Mesenchymal stem cell (in vitro differentiated cells and primary cell): ENCODE measurements at regions not wholly inside any gene's neighbourhood (a gene's known extent, or its start where the extent isn't known, plus 50 kb on each side); places are given as distances from the start of the nearest gene placed in this dataset.
A peak's percentile ranks its signal among the peaks of the same experiment; 100 is the strongest.

ENCODE experiments used
- DNase-seq: peaks from one replicate; pipeline ENCODE4 v3.0.0-alpha.2; 2013
- H2AFZ ChIP-seq: one replicate; pipeline ENCODE4 v1.6.1; 2013; ENCODE audit warnings: low read depth, mild to moderate bottlenecking, control low read depth, inconsistent platforms, low read length, moderate library complexity
- H2AK5ac ChIP-seq: 2 replicates; pipeline ENCODE4 v1.6.1; 2013; ENCODE audit warnings: low read length, moderate library complexity, mild to moderate bottlenecking, inconsistent platforms; ENCODE audit not compliant: severe bottlenecking
- H2BK120ac ChIP-seq: one replicate; pipeline ENCODE4 v1.6.1; 2013; ENCODE audit warnings: low read depth, mild to moderate bottlenecking, inconsistent platforms, low read length, moderate library complexity
- H2BK12ac ChIP-seq, 2 experiments: one replicate each; pipeline ENCODE4 v1.6.1; 2013; ENCODE audit warnings: inconsistent platforms in 2 of 2, low read length in 2 of 2, mild to moderate bottlenecking in 2 of 2, moderate library complexity in 2 of 2, control low read depth in 1 of 2
- H2BK15ac ChIP-seq: one replicate; pipeline ENCODE4 v1.6.1; 2013; ENCODE audit warnings: mild to moderate bottlenecking, low read depth, inconsistent platforms; ENCODE audit not compliant: poor library complexity, severe bottlenecking
- H2BK5ac ChIP-seq: 2 replicates; pipeline ENCODE4 v1.6.1; 2013; ENCODE audit warnings: low read depth, mild to moderate bottlenecking, low read length, control low read depth, inconsistent platforms; ENCODE audit not compliant: poor library complexity, severe bottlenecking
- H3K14ac ChIP-seq, 2 experiments: one replicate each; pipeline ENCODE4 v1.6.1; 2013; ENCODE audit warnings: inconsistent platforms in 2 of 2, low read length in 2 of 2, control low read depth in 1 of 2, mild to moderate bottlenecking in 1 of 2, moderate library complexity in 1 of 2
- H3K18ac ChIP-seq, 2 experiments: one replicate each; pipeline ENCODE4 v1.6.1; 2013; ENCODE audit warnings: inconsistent platforms in 2 of 2, low read length in 2 of 2, control low read depth in 1 of 2, low read depth in 1 of 2, mild to moderate bottlenecking in 1 of 2
- H3K23ac ChIP-seq, 2 experiments: one replicate each; pipeline ENCODE4 v1.6.1; 2013; ENCODE audit warnings: inconsistent platforms in 2 of 2, low read length in 2 of 2, mild to moderate bottlenecking in 2 of 2, moderate library complexity in 2 of 2, control low read depth in 1 of 2
- H3K27ac ChIP-seq: 2 replicates; pipeline ENCODE4 v1.5.1; 2013; ENCODE audit warnings: mild to moderate bottlenecking, moderate library complexity, low read length, control low read depth, inconsistent platforms; ENCODE audit not compliant: poor library complexity, severe bottlenecking
- H3K27me3 ChIP-seq, 2 experiments: 2 replicates each; pipeline versions ENCODE4 v1.6.1 to v1.7.0; 2013; ENCODE audit warnings: low read length in 2 of 2, mild to moderate bottlenecking in 2 of 2, moderate library complexity in 2 of 2, control low read depth in 1 of 2, inconsistent platforms in 1 of 2; ENCODE audit not compliant: control insufficient read depth in 1 of 2, insufficient read depth in 1 of 2
- H3K36me3 ChIP-seq, 2 experiments: 2 replicates each; pipeline versions ENCODE4 v1.6.1 to v1.7.0; 2013; ENCODE audit warnings: low read length in 2 of 2, control low read depth in 1 of 2, inconsistent platforms in 1 of 2, low read depth in 1 of 2, mild to moderate bottlenecking in 1 of 2; ENCODE audit not compliant: insufficient read depth in 2 of 2, control insufficient read depth in 1 of 2
- H3K4ac ChIP-seq, 2 experiments: one replicate each; pipeline ENCODE4 v1.6.1; 2013; ENCODE audit warnings: inconsistent platforms in 2 of 2, low read length in 2 of 2, mild to moderate bottlenecking in 2 of 2, moderate library complexity in 2 of 2, control low read depth in 1 of 2, low read depth in 1 of 2
- H3K4me1 ChIP-seq: 2 replicates; pipeline ENCODE4 v1.6.1; 2013; ENCODE audit warnings: low read depth, low read length, control low read depth; ENCODE audit not compliant: control insufficient read depth, insufficient read depth
- H3K4me2 ChIP-seq: 2 replicates; pipeline ENCODE4 v1.6.1; 2013; ENCODE audit warnings: low read length, mild to moderate bottlenecking, inconsistent platforms; ENCODE audit not compliant: poor library complexity, severe bottlenecking
- H3K4me3 ChIP-seq, 2 experiments: 2 replicates each; pipeline versions ENCODE4 v1.5.1 to v1.7.0; 2013; ENCODE audit warnings: low read length in 2 of 2, mild to moderate bottlenecking in 2 of 2, control low read depth in 1 of 2, low read depth in 1 of 2; ENCODE audit not compliant: insufficient read depth in 1 of 2
- H3K79me1 ChIP-seq: replicated peaks from 2 replicates; pipeline ENCODE4 v1.6.1; 2013; ENCODE audit warnings: mild to moderate bottlenecking, control low read depth, low read length, inconsistent platforms; ENCODE audit not compliant: poor library complexity, severe bottlenecking
- H3K9ac ChIP-seq: 2 replicates; pipeline ENCODE4 v1.7.0; 2013; ENCODE audit warnings: mild to moderate bottlenecking, low read length, moderate library complexity
- H3K9me3 ChIP-seq: 2 replicates; pipeline ENCODE4 v1.7.0; 2013; ENCODE audit warnings: mild to moderate bottlenecking, low read length; ENCODE audit not compliant: control insufficient read depth
- H4K8ac ChIP-seq: one replicate; pipeline ENCODE4 v1.6.1; 2013; ENCODE audit warnings: inconsistent platforms, mild to moderate bottlenecking, low read length, moderate library complexity
- H4K91ac ChIP-seq: one replicate; pipeline ENCODE4 v1.6.1; 2013; ENCODE audit warnings: mild to moderate bottlenecking, low read length, inconsistent platforms
- WGBS: methylation state at CpG from one replicate; pipeline ENCODE4 v1.1.7; 2013; ENCODE audit warnings: mixed read lengths; 5-methylcytosine and 5-hydroxymethylcytosine counted together

DNA sequence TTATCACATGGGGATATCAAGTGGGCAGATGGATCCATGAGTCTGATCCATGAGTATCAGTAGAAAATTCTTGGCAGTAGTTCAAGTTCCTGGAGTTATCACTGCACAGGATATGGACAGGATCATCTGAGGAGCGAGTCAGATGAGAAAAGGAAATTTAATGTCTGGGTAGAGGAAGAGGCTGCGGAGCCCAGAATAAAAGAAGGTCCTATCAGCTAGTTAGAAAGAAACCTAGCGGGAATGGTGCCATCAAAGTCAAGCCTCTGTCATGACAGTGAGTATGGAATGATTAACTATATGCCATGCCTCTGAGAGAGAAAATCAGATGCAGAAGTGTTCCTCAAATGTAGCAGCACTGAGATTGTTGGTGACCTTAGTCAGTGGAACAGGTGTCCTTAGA is 248.1 kb downstream of the PIK3R1 start:
- H3K4me3 ChIP-seq = no peak overlapping the region
- no peak overlapping the region for H3K18ac ChIP-seq
- no peak overlapping the region for H3K27ac ChIP-seq
- no peak overlapping the region for H3K9ac ChIP-seq
- no peaks in the 10 kb centered on the region for H3K36me3 ChIP-seq
- 91% methylated on average over 3 of the region's 3 CpGs for WGBS
- no peak overlapping the region for H4K91ac ChIP-seq
- H3K4me1 ChIP-seq = no peaks in the 10 kb centered on the region
- no peak overlapping the region for H2BK15ac ChIP-seq
- H3K9me3 ChIP-seq = no peaks in the 10 kb centered on the region
- H2BK12ac ChIP-seq = no peak overlapping the region
- H2AK5ac ChIP-seq = no peak overlapping the region
- H2BK120ac ChIP-seq = no peak overlapping the region
- no peak overlapping the region for H2AFZ ChIP-seq
- DNase-seq = no peak
- no peaks in the 10 kb centered on the region for H3K79me1 ChIP-seq
- H4K8ac ChIP-seq = no peak overlapping the region
- no peaks in the 10 kb centered on the region for H3K27me3 ChIP-seq
- no peak overlapping the region for H3K23ac ChIP-seq
- H3K4ac ChIP-seq = no peak overlapping the region
- no peak overlapping the region for H3K4me2 ChIP-seq
- no peak overlapping the region for H3K14ac ChIP-seq
- H2BK5ac ChIP-seq = no peak overlapping the region

- Histone ChIP-seq H3K79me1 (no peaks in the 10 kb centered on the region), H3K4me1 (no peaks in the 10 kb centered on the region)
- WGBS = 88% methylated on average over 2 of the region's 4 CpGs
Observed at GRCh38 chr5:68464424-68464823, 248.9 kb downstream of the PIK3R1 start.

GRCh38 chr5:68465133-68465532 is 249.6 kb downstream of the PIK3R1 start:
- no peak for DNase-seq
- Histone ChIP-seq H3K27ac (no peak overlapping the region), H3K36me3 (no peaks in the 10 kb centered on the region), H3K9me3 (no peaks in the 10 kb centered on the region), H3K14ac (no peak overlapping the region), H4K8ac (no peak overlapping the region), H2AFZ (no peak overlapping the region), H3K4me1 (no peaks in the 10 kb centered on the region), H3K4me3 (no peak overlapping the region), H3K4me2 (no peak overlapping the region), H3K18ac (no peak overlapping the region), H2AK5ac (no peak overlapping the region), H3K9ac (no peak overlapping the region), H3K79me1 (no peaks in the 10 kb centered on the region), H2BK15ac (no peak overlapping the region), H3K27me3 (no peaks in the 10 kb centered on the region), H2BK120ac (no peak overlapping the region), H4K91ac (no peak overlapping the region), H3K4ac (no peak overlapping the region), H2BK5ac (no peak overlapping the region), H3K23ac (no peak overlapping the region), H2BK12ac (no peak overlapping the region)
- 96% methylated on average over 3 of the region's 3 CpGs for WGBS

More at GRCh38 chr5:68464424-68464823, 248.9 kb downstream of the PIK3R1 start:
- H4K91ac ChIP-seq = no peak overlapping the region
- no peak overlapping the region for H3K18ac ChIP-seq
- peak overlapping the region in 1 of 2 experiments; percentile 29 for H2BK12ac ChIP-seq
- H2AFZ ChIP-seq = no peak overlapping the region
- no peak overlapping the region for H2BK15ac ChIP-seq
- H3K9me3 ChIP-seq = no peaks in the 10 kb centered on the region
- no peak overlapping the region for H3K14ac ChIP-seq
- H3K36me3 ChIP-seq = no peaks in the 10 kb centered on the region
- no peak overlapping the region for H2AK5ac ChIP-seq
- H2BK120ac ChIP-seq = no peak overlapping the region
- DNase-seq = peak; percentile 24
- no peak overlapping the region for H4K8ac ChIP-seq
- H3K4ac ChIP-seq = no peak overlapping the region
- H3K4me3 ChIP-seq = no peak overlapping the region
- H3K23ac ChIP-seq = no peak overlapping the region
- no peak overlapping the region for H3K4me2 ChIP-seq
- no peaks in the 10 kb centered on the region for H3K27me3 ChIP-seq
- no peak overlapping the region for H3K9ac ChIP-seq
- no peak overlapping the region for H2BK5ac ChIP-seq
- H3K27ac ChIP-seq = no peak overlapping the region

GRCh38 chr5:68465934-68466551 is 250.5 kb downstream of the PIK3R1 start:
- H2BK15ac ChIP-seq = peak overlapping the region; percentile 52
- H4K8ac ChIP-seq = no peak overlapping the region
- no peak overlapping the region for H2AFZ ChIP-seq
- H2BK12ac ChIP-seq = no peak overlapping the region
- H3K9ac ChIP-seq = no peak overlapping the region
- H2BK5ac ChIP-seq = no peak overlapping the region
- WGBS = 90% methylated on average over 6 of the region's 6 CpGs
- no peak overlapping the region for H3K18ac ChIP-seq
- no peak overlapping the region for H3K4me2 ChIP-seq
- no peak overlapping the region for H3K23ac ChIP-seq
- H3K4me1 ChIP-seq = no peaks in the 10 kb centered on the region
- H2BK120ac ChIP-seq = no peak overlapping the region
- no peak overlapping the region for H2AK5ac ChIP-seq
- H3K27me3 ChIP-seq = no peaks in the 10 kb centered on the region
- no peak overlapping the region for H4K91ac ChIP-seq
- H3K36me3 ChIP-seq = no peaks in the 10 kb centered on the region
- no peaks in the 10 kb centered on the region for H3K79me1 ChIP-seq
- no peak for DNase-seq
- H3K9me3 ChIP-seq = no peaks in the 10 kb centered on the region
- no peak overlapping the region for H3K4ac ChIP-seq
- H3K14ac ChIP-seq = no peak overlapping the region
- no peak overlapping the region for H3K4me3 ChIP-seq
- no peak overlapping the region for H3K27ac ChIP-seq
